CD14-positive monocyte (primary cell): ENCODE measurements at regions not wholly inside any gene's neighbourhood (a gene's known extent, or its start where the extent isn't known, plus 50 kb on each side); places are given as distances from the start of the nearest gene placed in this dataset.

Experiments
- DNase-seq, 3 donors: peaks; one replicate each; pipeline ENCODE4 v3.0.0-alpha.2; 2011 to 2022
- H2AFZ ChIP-seq: 2 replicates; pipeline ENCODE4 v1.6.0; 2012; ENCODE audit warnings: mild to moderate bottlenecking, low read depth, low read length, inconsistent platforms; ENCODE audit not compliant: insufficient read depth, poor library complexity, severe bottlenecking
- H3K27ac ChIP-seq, 2 donors: 1 replicate in 1 of 2; 2 replicates in 1 of 2; pipeline ENCODE4 v1.5.1; 2012 to 2013; ENCODE audit warnings: low read length in 2 of 2, control low read depth in 1 of 2, inconsistent platforms in 1 of 2, low read depth in 1 of 2, mild to moderate bottlenecking in 1 of 2
- H3K27me3 ChIP-seq, 2 donors: one replicate each; pipeline versions ENCODE4 v1.6.0 to v1.6.1; 2011 to 2013; ENCODE audit warnings: low read length in 2 of 2; ENCODE audit not compliant: control insufficient read depth in 2 of 2, insufficient read depth in 2 of 2
- H3K36me3 ChIP-seq, 2 donors: replicated peaks in 1 of 2; 1 replicate in 1 of 2; 2 replicates in 1 of 2; pipeline versions ENCODE4 v1.5.1 to v1.6.1; 2012 to 2013; ENCODE audit warnings: low read length in 2 of 2, control low read depth in 1 of 2, inconsistent platforms in 1 of 2, mild to moderate bottlenecking in 1 of 2; ENCODE audit not compliant: insufficient read depth in 2 of 2, control insufficient read depth in 1 of 2
- H3K4me1 ChIP-seq, 2 donors: 1 replicate in 1 of 2; 2 replicates in 1 of 2; pipeline versions ENCODE4 v1.5.1 to v1.6.1; 2012 to 2013; ENCODE audit warnings: low read length in 2 of 2, control low read depth in 1 of 2, inconsistent platforms in 1 of 2, mild to moderate bottlenecking in 1 of 2, moderate library complexity in 1 of 2; ENCODE audit not compliant: insufficient read depth in 2 of 2, control insufficient read depth in 1 of 2
- H3K4me2 ChIP-seq: replicated peaks from 2 replicates; pipeline ENCODE3; 2012; ENCODE audit warnings: low read length, moderate library complexity, mild to moderate bottlenecking; ENCODE audit not compliant: poor library complexity, severe bottlenecking; ENCODE audit errors: extremely low read depth
- H3K4me3 ChIP-seq, 3 experiments: fragments of 200-600 bp in 1 of 3; sonication (generic) in 1 of 3; replicated peaks in 1 of 3; 1 replicate in 2 of 3; 2 replicates in 1 of 3; pipeline ENCODE4 v1.5.1; 2011 to 2013; ENCODE audit warnings: low read length in 3 of 3, mild to moderate bottlenecking in 3 of 3, control low read depth in 2 of 3, low read depth in 2 of 3, inconsistent platforms in 1 of 3, moderate library complexity in 1 of 3
- H3K79me2 ChIP-seq: 2 replicates; pipeline ENCODE4 v1.6.0; 2012; ENCODE audit warnings: mild to moderate bottlenecking, control low read depth, inconsistent platforms, low read length, moderate library complexity; ENCODE audit not compliant: insufficient read depth
- H3K9ac ChIP-seq: 2 replicates; pipeline ENCODE4 v1.6.0; 2017; ENCODE audit warnings: low read length, mild to moderate bottlenecking; ENCODE audit not compliant: insufficient read depth, poor library complexity, severe bottlenecking
- H3K9me3 ChIP-seq, 2 donors: replicated peaks in 1 of 2; 1 replicate in 1 of 2; 2 replicates in 1 of 2; pipeline versions ENCODE4 v1.5.1 to v1.6.1; 2012 to 2013; ENCODE audit warnings: low read length in 2 of 2, control low read depth in 1 of 2; ENCODE audit not compliant: control insufficient read depth in 1 of 2, insufficient read depth in 1 of 2
- H4K20me1 ChIP-seq: 2 replicates; pipeline ENCODE4 v1.6.0; 2012; ENCODE audit warnings: mild to moderate bottlenecking, low read length, control low read depth, moderate library complexity; ENCODE audit not compliant: insufficient read depth
- H3K27ac Mint-ChIP-seq, 7 donors: one replicate each; pipeline ENCODE4 v1.8.0; 2020; ENCODE audit warnings: mild to moderate bottlenecking in 7 of 7, mixed read lengths in 7 of 7, moderate library complexity in 6 of 7, inconsistent platforms in 2 of 7
- H3K27me3 Mint-ChIP-seq, 3 donors: one replicate each; pipeline ENCODE4 v1.8.0; 2021 to 2022; ENCODE audit warnings: low read depth in 3 of 3, mild to moderate bottlenecking in 3 of 3, mixed read lengths in 3 of 3, moderate library complexity in 3 of 3, inconsistent platforms in 1 of 3
- H3K36me3 Mint-ChIP-seq, 2 donors: one replicate each; pipeline ENCODE4 v1.8.0; 2020; ENCODE audit warnings: mixed read lengths in 2 of 2, inconsistent platforms in 1 of 2, mild to moderate bottlenecking in 1 of 2
- H3K4me1 Mint-ChIP-seq: one replicate; pipeline ENCODE4 v1.8.0; 2020; ENCODE audit warnings: mild to moderate bottlenecking, mixed read lengths
- H3K4me3 Mint-ChIP-seq, 2 donors: one replicate each; pipeline ENCODE4 v1.8.0; 2020; ENCODE audit warnings: mild to moderate bottlenecking in 2 of 2, mixed read lengths in 2 of 2, moderate library complexity in 1 of 2
- H3K9me3 Mint-ChIP-seq, 7 donors: one replicate each; pipeline ENCODE4 v1.8.0; 2020 to 2022; ENCODE audit warnings: mixed read lengths in 7 of 7, mild to moderate bottlenecking in 6 of 7, moderate library complexity in 6 of 7, inconsistent platforms in 2 of 7
- CTCF ChIP-seq: fragments of 200-600 bp; IDR thresholded peaks from one replicate; pipeline ENCODE4 v1.8.0; 2022; ENCODE audit warnings: antibody characterized with exemption, mild to moderate bottlenecking
- WGBS: methylation state at CpG from one replicate; pipeline ENCODE4 v1.1.5; 2013; ENCODE audit warnings: missing lambda C conversion rate; ENCODE audit not compliant: insufficient coverage; 5-methylcytosine and 5-hydroxymethylcytosine counted together
- intact Hi-C, 2 donors: fragments of 100-400 bp; cut with micrococcal nuclease; formaldehyde crosslinking; loops; one replicate each; pipeline versions ENCODE4 v1.15.0 to v1.15.1; 2023

- H3K4me1 Mint-ChIP-seq, result no peaks in the 10 kb centered on the region
- H4K20me1 ChIP-seq, result no peaks in the 10 kb centered on the region
- no peak overlapping the region for H3K4me3 Mint-ChIP-seq
- no peak overlapping the region for H3K27ac ChIP-seq
- H3K9me3 ChIP-seq, result no peaks in the 10 kb centered on the region
- H3K27me3 Mint-ChIP-seq, result peaks cover 0 to 2% (median 0%) of the 10 kb centered on the region in 3 donors
- intact Hi-C loops, result no loop called here
- no peak overlapping the region for H3K9ac ChIP-seq
- H3K27me3 ChIP-seq, result no peaks in the 10 kb centered on the region
- no peak for TF ChIP-seq CTCF
- H3K79me2 ChIP-seq, result no peaks in the 10 kb centered on the region
- no peaks in the 10 kb centered on the region for H3K36me3 ChIP-seq
- no peaks in the 10 kb centered on the region for H3K36me3 Mint-ChIP-seq
- DNase-seq, result no peak
- H3K27ac Mint-ChIP-seq, result no peak overlapping the region
- no peak overlapping the region for H3K4me2 ChIP-seq
- no peaks in the 10 kb centered on the region for H3K4me1 ChIP-seq
- no peak overlapping the region for H3K4me3 ChIP-seq
- H3K9me3 Mint-ChIP-seq, result peaks cover 0 to 6% (median 3%) of the 10 kb centered on the region in 7 donors
- WGBS, result no CpG with 5 or more reads among the region's 3 CpGs
- no peak overlapping the region for H2AFZ ChIP-seq
Observed at GRCh38 chr13:59367904-59368303, 795.8 kb downstream of the DIAPH3 start.

DNA sequence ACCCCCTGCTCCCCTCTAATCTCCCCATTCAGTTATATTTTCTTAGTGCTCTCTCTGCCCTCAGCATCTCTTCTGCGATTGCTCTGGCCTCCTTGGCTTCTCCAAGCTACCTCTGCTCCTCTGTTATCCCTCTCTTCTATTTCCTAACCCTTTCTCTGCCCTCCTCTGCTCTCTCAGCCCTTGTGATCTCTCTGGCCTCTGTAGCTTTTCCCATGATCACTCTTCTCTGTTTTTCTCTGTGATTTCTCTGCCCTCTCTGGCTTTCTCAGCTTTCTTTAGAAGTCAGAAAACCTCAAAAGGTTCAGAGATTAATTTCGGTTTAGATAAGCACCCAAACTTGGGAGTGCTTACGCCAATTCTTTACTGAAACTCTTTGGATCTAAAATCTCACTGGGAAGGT lies 795.0 kb downstream of the DIAPH3 start:
- Histone ChIP-seq H3K4me2 (no peak overlapping the region), H3K9ac (no peak overlapping the region), H2AFZ (no peak overlapping the region), H3K4me3 (no peak overlapping the region), H3K27me3 (no peaks in the 10 kb centered on the region), H4K20me1 (no peaks in the 10 kb centered on the region), H3K4me1 (no peaks in the 10 kb centered on the region), H3K36me3 (no peaks in the 10 kb centered on the region), H3K27ac (no peak overlapping the region), H3K9me3 (no peaks in the 10 kb centered on the region), H3K79me2 (no peaks in the 10 kb centered on the region)
- H3K27me3 Mint-ChIP-seq, result peaks cover 0 to 2% (median 0%) of the 10 kb centered on the region in 3 donors
- 92% methylated on average over 3 of the region's 3 CpGs for WGBS
- H3K9me3 Mint-ChIP-seq, result peaks cover 0 to 4% (median 2%) of the 10 kb centered on the region in 7 donors
- intact Hi-C loops, result no loop called here
- no peak for TF ChIP-seq CTCF
- H3K4me1 Mint-ChIP-seq, result no peaks in the 10 kb centered on the region
- DNase-seq, result no peak
- no peak overlapping the region for H3K27ac Mint-ChIP-seq
- no peak overlapping the region for H3K4me3 Mint-ChIP-seq
- no peaks in the 10 kb centered on the region for H3K36me3 Mint-ChIP-seq
